Endothelial cell of umbilical vein (primary cell): ENCODE measurements at regions not wholly inside any gene's neighbourhood (a gene's known extent, or its start where the extent isn't known, plus 50 kb on each side); places are given as distances from the start of the nearest gene placed in this dataset.

Experiments used
- EZH2 ChIP-seq: IDR thresholded peaks from 2 replicates; pipeline ENCODE4 v1.6.1; 2012; ENCODE audit warnings: borderline replicate concordance, low read depth, mild to moderate bottlenecking, moderate library complexity, low read length, inconsistent platforms; ENCODE audit not compliant: severe bottlenecking
- FOS ChIP-seq: IDR thresholded peaks from 2 replicates; pipeline ENCODE4 v1.6.1; 2011; ENCODE audit warnings: mild to moderate bottlenecking, low read length, moderate library complexity, borderline replicate concordance; ENCODE audit not compliant: insufficient read depth
- GATA2 ChIP-seq: IDR thresholded peaks from 2 replicates; pipeline ENCODE4 v1.7.0; 2011; ENCODE audit warnings: low read depth, mild to moderate bottlenecking, moderate library complexity, mixed read lengths, low read length; ENCODE audit not compliant: insufficient read length, insufficient read depth
- JUN ChIP-seq: IDR thresholded peaks from 2 replicates; pipeline ENCODE4 v1.6.1; 2011; ENCODE audit warnings: borderline replicate concordance, low read depth; ENCODE audit not compliant: insufficient read length, insufficient read depth
- POLR2A ChIP-seq: IDR thresholded peaks from 2 replicates; pipeline ENCODE4 v1.6.1; 2012; ENCODE audit warnings: low read depth, mild to moderate bottlenecking, control low read depth, low read length
- TF ChIP-seq, protein P1 (sequence below), 2 donors: IDR thresholded peaks; 1 replicate in 1 of 2; 2 replicates in 1 of 2; pipeline ENCODE4 v1.5.1; 2011; ENCODE audit warnings: low read length in 2 of 2, mild to moderate bottlenecking in 2 of 2, moderate library complexity in 2 of 2, control low read depth in 1 of 2, inconsistent platforms in 1 of 2, low read depth in 1 of 2; ENCODE audit not compliant: insufficient read depth in 1 of 2; ENCODE audit errors: extremely low read depth in 1 of 2

DNA sequence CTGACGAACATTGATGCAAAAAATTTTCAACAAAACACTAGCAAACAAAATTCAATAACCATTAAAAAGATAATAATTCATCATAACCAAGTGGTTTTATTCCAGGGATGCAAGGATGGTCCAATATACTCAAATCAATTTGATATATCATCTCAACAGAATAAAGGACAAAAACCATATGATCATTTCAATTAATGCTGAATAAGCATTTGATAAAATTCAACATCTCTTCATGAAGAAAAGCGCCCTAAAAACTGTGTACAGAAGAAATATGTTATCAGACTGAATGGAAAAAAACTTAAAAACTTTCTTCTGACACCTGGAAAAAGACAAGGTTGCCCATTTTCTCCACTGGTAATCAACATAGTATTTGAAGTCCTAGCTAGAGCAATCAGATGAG, 720.3 kb upstream of the RGMB start:
- TF ChIP-seq POLR2A, result no peak
- TF ChIP-seq, protein P1, sequence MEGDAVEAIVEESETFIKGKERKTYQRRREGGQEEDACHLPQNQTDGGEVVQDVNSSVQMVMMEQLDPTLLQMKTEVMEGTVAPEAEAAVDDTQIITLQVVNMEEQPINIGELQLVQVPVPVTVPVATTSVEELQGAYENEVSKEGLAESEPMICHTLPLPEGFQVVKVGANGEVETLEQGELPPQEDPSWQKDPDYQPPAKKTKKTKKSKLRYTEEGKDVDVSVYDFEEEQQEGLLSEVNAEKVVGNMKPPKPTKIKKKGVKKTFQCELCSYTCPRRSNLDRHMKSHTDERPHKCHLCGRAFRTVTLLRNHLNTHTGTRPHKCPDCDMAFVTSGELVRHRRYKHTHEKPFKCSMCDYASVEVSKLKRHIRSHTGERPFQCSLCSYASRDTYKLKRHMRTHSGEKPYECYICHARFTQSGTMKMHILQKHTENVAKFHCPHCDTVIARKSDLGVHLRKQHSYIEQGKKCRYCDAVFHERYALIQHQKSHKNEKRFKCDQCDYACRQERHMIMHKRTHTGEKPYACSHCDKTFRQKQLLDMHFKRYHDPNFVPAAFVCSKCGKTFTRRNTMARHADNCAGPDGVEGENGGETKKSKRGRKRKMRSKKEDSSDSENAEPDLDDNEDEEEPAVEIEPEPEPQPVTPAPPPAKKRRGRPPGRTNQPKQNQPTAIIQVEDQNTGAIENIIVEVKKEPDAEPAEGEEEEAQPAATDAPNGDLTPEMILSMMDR (IDR thresholded peaks at IDR 0.05; ENCODE audit: extremely low read depth in 1 of 2, insufficient read depth in 1 of 2, low read depth in 1 of 2, low read length in 2 of 2), result no peak
- TF ChIP-seq JUN, result no peak
- no peak for TF ChIP-seq GATA2
- no peak for TF ChIP-seq EZH2
- no peak for TF ChIP-seq FOS
